ENCODE measurements at regions not wholly inside any gene's neighbourhood (a gene's known extent, or its start where the extent isn't known, plus 50 kb on each side); places are given as distances from the start of the nearest gene placed in this dataset.

DNA sequence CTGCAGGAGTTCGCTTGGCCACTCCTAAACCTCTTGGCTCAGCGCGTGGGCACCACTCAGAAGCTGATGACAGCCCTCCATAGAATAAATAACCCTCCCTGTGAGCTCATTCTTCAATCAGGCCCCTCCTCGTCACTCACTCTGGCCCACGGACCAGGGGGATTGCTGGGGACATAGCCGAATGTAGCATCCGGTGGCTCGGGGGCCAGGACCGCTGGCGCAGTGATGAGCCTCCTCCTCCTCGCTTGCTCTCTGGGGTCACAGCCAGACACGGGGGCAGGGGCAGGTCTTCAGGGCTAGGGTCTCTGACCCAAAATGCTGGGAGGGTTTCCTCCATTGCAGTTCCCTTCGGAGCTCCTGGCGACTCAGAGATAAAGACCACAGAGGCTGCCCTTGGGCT, 79.9 kb downstream of the TFAP2C start:
- TF ChIP-seq EZH2 (IDR thresholded peaks at IDR 0.05; ENCODE audit: borderline replicate concordance, low read depth, low read length, poor library complexity, severe bottlenecking): no peak
- TF ChIP-seq, protein P1, sequence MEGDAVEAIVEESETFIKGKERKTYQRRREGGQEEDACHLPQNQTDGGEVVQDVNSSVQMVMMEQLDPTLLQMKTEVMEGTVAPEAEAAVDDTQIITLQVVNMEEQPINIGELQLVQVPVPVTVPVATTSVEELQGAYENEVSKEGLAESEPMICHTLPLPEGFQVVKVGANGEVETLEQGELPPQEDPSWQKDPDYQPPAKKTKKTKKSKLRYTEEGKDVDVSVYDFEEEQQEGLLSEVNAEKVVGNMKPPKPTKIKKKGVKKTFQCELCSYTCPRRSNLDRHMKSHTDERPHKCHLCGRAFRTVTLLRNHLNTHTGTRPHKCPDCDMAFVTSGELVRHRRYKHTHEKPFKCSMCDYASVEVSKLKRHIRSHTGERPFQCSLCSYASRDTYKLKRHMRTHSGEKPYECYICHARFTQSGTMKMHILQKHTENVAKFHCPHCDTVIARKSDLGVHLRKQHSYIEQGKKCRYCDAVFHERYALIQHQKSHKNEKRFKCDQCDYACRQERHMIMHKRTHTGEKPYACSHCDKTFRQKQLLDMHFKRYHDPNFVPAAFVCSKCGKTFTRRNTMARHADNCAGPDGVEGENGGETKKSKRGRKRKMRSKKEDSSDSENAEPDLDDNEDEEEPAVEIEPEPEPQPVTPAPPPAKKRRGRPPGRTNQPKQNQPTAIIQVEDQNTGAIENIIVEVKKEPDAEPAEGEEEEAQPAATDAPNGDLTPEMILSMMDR (conservative IDR thresholded peaks at IDR 0.05; ENCODE audit: low read depth, low read length): no peak
